ENCODE measurements at regions not wholly inside any gene's neighbourhood (a gene's known extent, or its start where the extent isn't known, plus 50 kb on each side); places are given as distances from the start of the nearest gene placed in this dataset.
"Not testable (repeated sequence)": the region's sequence is repeated elsewhere in the genome, so short reads cannot be mapped to it uniquely, and the experiment has no call there.

- Mint-ChIP-seq H3K4me1 (peaks cover 13% of the 10 kb centered on the region), H3K27me3 (no peaks in the 10 kb centered on the region), H3K4me3 (no peak overlapping the region), H3K27ac (ENCODE audit: low read depth) (no peak overlapping the region), H3K9me3 (no peaks in the 10 kb centered on the region), H3K36me3 (ENCODE audit: insufficient read depth) (no peaks in the 10 kb centered on the region)
- ATAC-seq (replicated peaks; ENCODE audit: extremely low read depth, poor library complexity, severe bottlenecking) = no peak
- DNase-seq (ENCODE audit: low spot score in 2 of 2) = no peak
These were observed 228.9 kb upstream of the SMLR1 start for GRCh38 chr6:130598021-130598989.

- H3K27ac Mint-ChIP-seq (ENCODE audit: low read depth) = no peak overlapping the region
- peaks cover 21% of the 10 kb centered on the region for H3K4me1 Mint-ChIP-seq
- no peaks in the 10 kb centered on the region for H3K36me3 Mint-ChIP-seq (ENCODE audit: insufficient read depth)
- no peak for ATAC-seq (replicated peaks; ENCODE audit: extremely low read depth, poor library complexity, severe bottlenecking)
- no peaks in the 10 kb centered on the region for H3K9me3 Mint-ChIP-seq
- H3K4me3 Mint-ChIP-seq = no peak overlapping the region
- H3K27me3 Mint-ChIP-seq = no peaks in the 10 kb centered on the region
- DNase-seq (ENCODE audit: low spot score in 2 of 2) = no peak
These were observed 226.3 kb upstream of the SMLR1 start for GRCh38 chr6:130600880-130601341.

- Mint-ChIP-seq H3K4me3 (no peak overlapping the region), H3K4me1 (peaks cover 21% of the 10 kb centered on the region), H3K9me3 (no peaks in the 10 kb centered on the region), H3K36me3 (ENCODE audit: insufficient read depth) (no peaks in the 10 kb centered on the region), H3K27me3 (no peaks in the 10 kb centered on the region), H3K27ac (ENCODE audit: low read depth) (no peak overlapping the region)
- ATAC-seq (replicated peaks; ENCODE audit: extremely low read depth, poor library complexity, severe bottlenecking) = no peak
- DNase-seq (ENCODE audit: low spot score in 2 of 2) = no peak
These were observed 224.9 kb upstream of the SMLR1 start for GRCh38 chr6:130602151-130602770.

- no peaks in the 10 kb centered on the region for H3K9me3 Mint-ChIP-seq
- no peak for DNase-seq (ENCODE audit: low spot score in 2 of 2)
- H3K36me3 Mint-ChIP-seq (ENCODE audit: insufficient read depth) = no peaks in the 10 kb centered on the region
- H3K4me1 Mint-ChIP-seq = peaks cover 21% of the 10 kb centered on the region
- no peaks in the 10 kb centered on the region for H3K27me3 Mint-ChIP-seq
- no peak overlapping the region for H3K4me3 Mint-ChIP-seq
- H3K27ac Mint-ChIP-seq (ENCODE audit: low read depth) = no peak overlapping the region
- no peak for ATAC-seq (replicated peaks; ENCODE audit: extremely low read depth, poor library complexity, severe bottlenecking)
These were observed 223.8 kb upstream of the SMLR1 start for GRCh38 chr6:130603391-130603790.

- ATAC-seq (replicated peaks; ENCODE audit: extremely low read depth, poor library complexity, severe bottlenecking) = no peak
- no peak overlapping the region for H3K4me3 Mint-ChIP-seq
- H3K9me3 Mint-ChIP-seq = no peaks in the 10 kb centered on the region
- no peaks in the 10 kb centered on the region for H3K27me3 Mint-ChIP-seq
- H3K36me3 Mint-ChIP-seq (ENCODE audit: insufficient read depth) = no peaks in the 10 kb centered on the region
- DNase-seq (ENCODE audit: low spot score in 2 of 2) = no peak
- no peak overlapping the region for H3K27ac Mint-ChIP-seq (ENCODE audit: low read depth)
- H3K4me1 Mint-ChIP-seq = peaks cover 21% of the 10 kb centered on the region
These were observed 222.3 kb upstream of the SMLR1 start for GRCh38 chr6:130604841-130605399.

GRCh38 chr6:130610303-130610702, 216.9 kb upstream of the SMLR1 start:
- no peak for ATAC-seq (replicated peaks; ENCODE audit: extremely low read depth, poor library complexity, severe bottlenecking)
- Mint-ChIP-seq H3K27me3 (no peaks in the 10 kb centered on the region), H3K27ac (ENCODE audit: low read depth) (no peak overlapping the region), H3K9me3 (no peaks in the 10 kb centered on the region), H3K4me3 (no peak overlapping the region), H3K4me1 (peaks cover 6% of the 10 kb centered on the region), H3K36me3 (ENCODE audit: insufficient read depth) (no peaks in the 10 kb centered on the region)
- no peak for DNase-seq (ENCODE audit: low spot score in 2 of 2)

GRCh38 chr6:130611366-130611765, 215.8 kb upstream of the SMLR1 start:
- Mint-ChIP-seq H3K27ac (ENCODE audit: low read depth) (no peak overlapping the region), H3K9me3 (no peaks in the 10 kb centered on the region), H3K4me3 (no peak overlapping the region), H3K27me3 (no peaks in the 10 kb centered on the region), H3K36me3 (ENCODE audit: insufficient read depth) (no peaks in the 10 kb centered on the region), H3K4me1 (peaks cover 6% of the 10 kb centered on the region)
- no peak for ATAC-seq (replicated peaks; ENCODE audit: extremely low read depth, poor library complexity, severe bottlenecking)
- DNase-seq (ENCODE audit: low spot score in 2 of 2) = no peak

GRCh38 chr6:130613176-130613575, 214.0 kb upstream of the SMLR1 start:
- no peak overlapping the region for H3K27ac Mint-ChIP-seq (ENCODE audit: low read depth)
- H3K4me3 Mint-ChIP-seq = no peak overlapping the region
- no peaks in the 10 kb centered on the region for H3K27me3 Mint-ChIP-seq
- peaks cover 6% of the 10 kb centered on the region for H3K4me1 Mint-ChIP-seq
- no peak for DNase-seq (ENCODE audit: low spot score in 2 of 2)
- H3K9me3 Mint-ChIP-seq = no peaks in the 10 kb centered on the region
- H3K36me3 Mint-ChIP-seq (ENCODE audit: insufficient read depth) = no peaks in the 10 kb centered on the region
- ATAC-seq (replicated peaks; ENCODE audit: extremely low read depth, poor library complexity, severe bottlenecking) = no peak

GRCh38 chr6:130615816-130616215, 211.4 kb upstream of the SMLR1 start:
- no peaks in the 10 kb centered on the region for H3K9me3 Mint-ChIP-seq
- ATAC-seq (replicated peaks; ENCODE audit: extremely low read depth, poor library complexity, severe bottlenecking) = no peak
- no peaks in the 10 kb centered on the region for H3K36me3 Mint-ChIP-seq (ENCODE audit: insufficient read depth)

GRCh38 chr6:130617658-130618057, 209.5 kb upstream of the SMLR1 start:
- H3K27ac Mint-ChIP-seq (ENCODE audit: low read depth) = no peak overlapping the region
- H3K36me3 Mint-ChIP-seq (ENCODE audit: insufficient read depth) = no peaks in the 10 kb centered on the region
- H3K4me1 Mint-ChIP-seq = peaks cover 6% of the 10 kb centered on the region
- DNase-seq (ENCODE audit: low spot score in 2 of 2) (no peak), ATAC-seq (replicated peaks; ENCODE audit: extremely low read depth, poor library complexity, severe bottlenecking) (no peak)
- no peaks in the 10 kb centered on the region for H3K27me3 Mint-ChIP-seq
- H3K4me3 Mint-ChIP-seq = no peak overlapping the region
- no peaks in the 10 kb centered on the region for H3K9me3 Mint-ChIP-seq

More at GRCh38 chr6:130615816-130616215, 211.4 kb upstream of the SMLR1 start:
- H3K4me1 Mint-ChIP-seq = peaks cover 6% of the 10 kb centered on the region
- DNase-seq (ENCODE audit: low spot score in 2 of 2) = no peak
- H3K4me3 Mint-ChIP-seq = no peak overlapping the region
- H3K27ac Mint-ChIP-seq (ENCODE audit: low read depth) = no peak overlapping the region
- H3K27me3 Mint-ChIP-seq = no peaks in the 10 kb centered on the region

- ATAC-seq (replicated peaks; ENCODE audit: extremely low read depth, poor library complexity, severe bottlenecking); H3K4me1 Mint-ChIP-seq; H3K9me3 Mint-ChIP-seq; H3K27me3 Mint-ChIP-seq; DNase-seq (ENCODE audit: low spot score in 2 of 2); H3K36me3 Mint-ChIP-seq (ENCODE audit: insufficient read depth); H3K4me3 Mint-ChIP-seq; H3K27ac Mint-ChIP-seq (ENCODE audit: low read depth): not testable (repeated sequence)
These were observed 208.4 kb upstream of the SMLR1 start for GRCh38 chr6:130618806-130619205.

- no peaks in the 10 kb centered on the region for H3K36me3 Mint-ChIP-seq (ENCODE audit: insufficient read depth)
- no peaks in the 10 kb centered on the region for H3K27me3 Mint-ChIP-seq
- no peak overlapping the region for H3K4me3 Mint-ChIP-seq
- no peaks in the 10 kb centered on the region for H3K4me1 Mint-ChIP-seq
- H3K27ac Mint-ChIP-seq (ENCODE audit: low read depth) = no peak overlapping the region
- DNase-seq (ENCODE audit: low spot score in 2 of 2) = no peak
- ATAC-seq (replicated peaks; ENCODE audit: extremely low read depth, poor library complexity, severe bottlenecking) = peak; percentile 28
- peaks cover 5% of the 10 kb centered on the region for H3K9me3 Mint-ChIP-seq
These were observed 206.8 kb upstream of the SMLR1 start for GRCh38 chr6:130620338-130620781.

All from central memory CD8-positive, alpha-beta T cell (primary cell).